IMR-90 (cell line): ENCODE measurements at regions not wholly inside any gene's neighbourhood (a gene's known extent, or its start where the extent isn't known, plus 50 kb on each side); places are given as distances from the start of the nearest gene placed in this dataset.

Source experiments
- ATAC-seq: fragments of 200-7000 bp; cut with Tn5 transposase; 2 replicates; pipeline ENCODE4 v1.9.1; 2020; ENCODE audit warnings: low read depth, mild to moderate bottlenecking, moderate library complexity
- BruUV-seq: library from RNA; stranded (reverse); fragments of 400-500 nt; replicated peaks from 2 replicates; lab custom pipeline; 2021; lab: Mats Ljungman, UMichigan
- CTCF ChIA-PET: fragments of 300-600 bp; formaldehyde crosslinking; extraction: SDS; loops from one replicate; lab custom pipeline; 2021; ENCODE audit warnings: antibody characterized with exemption; lab: Yijun Ruan, JAX
- POLR2A ChIA-PET: fragments of 300-600 bp; sonication (Branson Sonifier 250); formaldehyde crosslinking; loops from one replicate; lab custom pipeline; 2022; ENCODE audit warnings: antibody characterized with exemption; ENCODE audit not compliant: unreplicated experiment; lab: Charles Lee
- DNase-seq: peaks from one replicate; pipeline ENCODE4 v3.0.0; 2013
- H2AFZ ChIP-seq: replicated peaks from 2 replicates; pipeline ENCODE3; 2013; ENCODE audit warnings: low read length, mild to moderate bottlenecking; ENCODE audit not compliant: poor library complexity
- H2AK5ac ChIP-seq: 2 replicates; pipeline ENCODE4 v1.6.1; 2013; ENCODE audit warnings: low read depth, low read length, inconsistent platforms
- H2AK9ac ChIP-seq: replicated peaks from 2 replicates; pipeline ENCODE3; 2013; ENCODE audit warnings: mild to moderate bottlenecking, low read depth, low read length, moderate library complexity; ENCODE audit not compliant: poor library complexity
- H2BK120ac ChIP-seq: 2 replicates; pipeline ENCODE4 v1.6.1; 2013; ENCODE audit warnings: low read depth, low read length, inconsistent platforms
- H2BK15ac ChIP-seq: 3 replicates; pipeline ENCODE4 v1.6.1; 2013; ENCODE audit warnings: low read depth, low read length, inconsistent platforms
- H2BK20ac ChIP-seq: 2 replicates; pipeline ENCODE4 v1.6.1; 2013; ENCODE audit warnings: low read depth, mild to moderate bottlenecking, inconsistent platforms, low read length, moderate library complexity
- H2BK5ac ChIP-seq: 2 replicates; pipeline ENCODE4 v1.6.1; 2013; ENCODE audit warnings: mild to moderate bottlenecking, low read depth, low read length, inconsistent platforms; ENCODE audit not compliant: poor library complexity, severe bottlenecking
- H3K14ac ChIP-seq: replicated peaks from 2 replicates; pipeline ENCODE4 v1.6.1; 2013; ENCODE audit warnings: low read depth, low read length, inconsistent platforms
- H3K18ac ChIP-seq: 2 replicates; pipeline ENCODE4 v1.6.1; 2013; ENCODE audit warnings: low read depth, low read length, control low read depth
- H3K23ac ChIP-seq: 2 replicates; pipeline ENCODE4 v1.6.1; 2013; ENCODE audit warnings: low read depth, low read length, inconsistent platforms
- H3K27ac ChIP-seq: 2 replicates; pipeline ENCODE4 v1.5.1; 2013; ENCODE audit warnings: mild to moderate bottlenecking, control low read depth, low read length; ENCODE audit not compliant: insufficient read depth
- H3K27me3 ChIP-seq: 2 replicates; pipeline ENCODE4 v1.6.1; 2013; ENCODE audit warnings: low read length; ENCODE audit not compliant: control insufficient read depth, insufficient read depth
- H3K36me3 ChIP-seq: 2 replicates; pipeline ENCODE4 v1.6.1; 2013; ENCODE audit warnings: low read length, mixed read lengths; ENCODE audit not compliant: control insufficient read depth, insufficient read depth
- H3K4ac ChIP-seq: 2 replicates; pipeline ENCODE4 v1.6.1; 2013; ENCODE audit warnings: low read depth, low read length, inconsistent platforms
- H3K4me1 ChIP-seq: 2 replicates; pipeline ENCODE4 v1.6.1; 2013; ENCODE audit warnings: low read length, mixed read lengths; ENCODE audit not compliant: control insufficient read depth, insufficient read depth
- H3K4me2 ChIP-seq: 2 replicates; pipeline ENCODE4 v1.6.1; 2013; ENCODE audit warnings: low read depth, mild to moderate bottlenecking, control low read depth, low read length, moderate library complexity
- H3K4me3 ChIP-seq: 2 replicates; pipeline ENCODE4 v1.5.1; 2013; ENCODE audit warnings: low read depth, mild to moderate bottlenecking, control low read depth, low read length, moderate library complexity; ENCODE audit not compliant: insufficient read depth
- H3K56ac ChIP-seq: 2 replicates; pipeline ENCODE4 v1.6.1; 2013; ENCODE audit warnings: low read length, inconsistent platforms; ENCODE audit not compliant: insufficient read depth; ENCODE audit errors: extremely low read depth
- H3K79me1 ChIP-seq, 2 experiments: 2 replicates each; pipeline ENCODE4 v1.6.1; 2013; ENCODE audit warnings: low read length in 2 of 2, inconsistent platforms in 1 of 2, low read depth in 1 of 2
- H3K9ac ChIP-seq: 2 replicates; pipeline ENCODE4 v1.6.1; 2013; ENCODE audit warnings: low read depth, low read length, control low read depth
- H3K9me1 ChIP-seq: 2 replicates; pipeline ENCODE4 v1.6.1; 2013; ENCODE audit warnings: low read length, inconsistent platforms; ENCODE audit not compliant: insufficient read depth
- H3K9me3 ChIP-seq: 2 replicates; pipeline ENCODE4 v1.6.1; 2013; ENCODE audit warnings: low read length; ENCODE audit not compliant: control insufficient read depth, insufficient read depth
- H4K20me1 ChIP-seq: 2 replicates; pipeline ENCODE4 v1.6.1; 2013; ENCODE audit warnings: low read length, inconsistent platforms; ENCODE audit not compliant: insufficient read depth
- H4K5ac ChIP-seq: 2 replicates; pipeline ENCODE4 v1.6.1; 2013; ENCODE audit warnings: mild to moderate bottlenecking, low read depth, low read length, control low read depth
- H4K8ac ChIP-seq, 2 experiments: 2 replicates each; pipeline ENCODE4 v1.6.1; 2013; ENCODE audit warnings: low read depth in 2 of 2, low read length in 2 of 2, control low read depth in 1 of 2, inconsistent platforms in 1 of 2
- H4K91ac ChIP-seq: 2 replicates; pipeline ENCODE4 v1.6.1; 2013; ENCODE audit warnings: low read depth, low read length, inconsistent platforms; ENCODE audit not compliant: insufficient read depth
- CHD1 ChIP-seq: IDR thresholded peaks from 2 replicates; pipeline ENCODE4 v1.6.1; 2012; ENCODE audit warnings: low read depth, low read length, improper control_type of control experiment
- FOS ChIP-seq: fragments of 150-350 bp; IDR thresholded peaks from 2 replicates; pipeline ENCODE4 v1.6.1; 2016; ENCODE audit warnings: low read depth, low read length
- MAFK ChIP-seq: IDR thresholded peaks from 2 replicates; pipeline ENCODE4 v1.6.1; 2012; ENCODE audit warnings: low read depth, low read length, improper control_type of control experiment
- MAZ ChIP-seq: IDR thresholded peaks from 2 replicates; pipeline ENCODE4 v1.6.1; 2012; ENCODE audit warnings: low read depth, mild to moderate bottlenecking, low read length, improper control_type of control experiment, moderate library complexity, borderline replicate concordance
- MXI1 ChIP-seq: IDR thresholded peaks from 2 replicates; pipeline ENCODE4 v1.6.1; 2012; ENCODE audit warnings: low read depth, mild to moderate bottlenecking, low read length, moderate library complexity, borderline replicate concordance
- NFE2L2 ChIP-seq: fragments of 150-350 bp; IDR thresholded peaks from 2 replicates; pipeline ENCODE4 v1.6.1; 2016; ENCODE audit warnings: low read depth, mild to moderate bottlenecking, low read length
- POLR2A ChIP-seq: IDR thresholded peaks from 2 replicates; pipeline ENCODE4 v1.6.1; 2012; ENCODE audit warnings: mild to moderate bottlenecking, low read depth, low read length
- RAD21 ChIP-seq: IDR thresholded peaks from 2 replicates; pipeline ENCODE4 v1.6.1; 2012; ENCODE audit warnings: low read length, improper control_type of control experiment
- RCOR1 ChIP-seq: IDR thresholded peaks from 2 replicates; pipeline ENCODE4 v1.6.1; 2012; ENCODE audit warnings: mild to moderate bottlenecking, low read length, improper control_type of control experiment; ENCODE audit not compliant: insufficient replicate concordance
- RFX5 ChIP-seq: IDR thresholded peaks from 2 replicates; pipeline ENCODE4 v1.8.0; 2012; ENCODE audit warnings: low read depth, mild to moderate bottlenecking, low read length, moderate library complexity
- USF2 ChIP-seq: fragments of 150-350 bp; IDR thresholded peaks from 2 replicates; pipeline ENCODE4 v1.6.1; 2017; ENCODE audit warnings: mild to moderate bottlenecking, antibody characterized with exemption, low read length, low read depth
- WGBS, 2 experiments: methylation state at CpG; one replicate each; pipeline versions ENCODE4 v1.1.5 to v1.1.7; 2013; ENCODE audit warnings: missing lambda C conversion rate in 2 of 2; ENCODE audit not compliant: insufficient read length in 1 of 2; ENCODE audit errors: extremely low coverage in 2 of 2; 5-methylcytosine and 5-hydroxymethylcytosine counted together
- dilution Hi-C: fragments of 300-500 bp; cut with HindIII; formaldehyde crosslinking; loops from one replicate; pipeline ENCODE4 v1.14.3; 2018; ENCODE audit warnings: low sequenced_read_pairs; ENCODE audit not compliant: unreplicated experiment
- in situ Hi-C: fragments of 300-500 bp; cut with MboI; formaldehyde crosslinking; loops from 3 replicates; pipeline ENCODE4 v1.14.3; 2019; ENCODE audit warnings: low sequenced_read_pairs, inconsistent platforms, mixed read lengths
- intact Hi-C: fragments of 100-400 bp; cut with micrococcal nuclease; formaldehyde crosslinking; loops from 2 replicates; pipeline ENCODE4 v1.10.0; 2022
- TF ChIP-seq, protein P1 (sequence below): fragments of 150-350 bp; IDR thresholded peaks from 2 replicates; pipeline ENCODE4 v1.6.1; 2016; ENCODE audit warnings: low read depth, mild to moderate bottlenecking, low read length, moderate library complexity, borderline replicate concordance
- TF ChIP-seq, protein P2 (sequence below): conservative IDR thresholded peaks from 2 replicates; pipeline ENCODE4 v1.5.1; 2012; ENCODE audit warnings: mild to moderate bottlenecking, low read depth, low read length, improper control_type of control experiment

- Histone ChIP-seq H3K79me1 (no peaks in the 10 kb centered on the region), H3K23ac (no peak overlapping the region), H2BK15ac (no peak overlapping the region), H3K4me2 (no peak overlapping the region), H3K14ac (no peak overlapping the region), H2BK120ac (no peak overlapping the region), H4K8ac (no peak overlapping the region), H2AFZ (no peak overlapping the region), H2BK5ac (no peak overlapping the region), H2AK9ac (no peak overlapping the region), H3K27ac (no peak overlapping the region), H3K4me1 (no peaks in the 10 kb centered on the region), H3K9ac (no peak overlapping the region), H3K56ac (no peak overlapping the region), H3K27me3 (no peaks in the 10 kb centered on the region; the same call in 1 of the 2 replicates), H4K91ac (no peak overlapping the region), H4K5ac (no peak overlapping the region), H3K9me1 (no peaks in the 10 kb centered on the region), H2BK20ac (no peak overlapping the region), H3K4me3 (no peak overlapping the region), H3K18ac (no peak overlapping the region), H3K9me3 (no peaks in the 10 kb centered on the region), H3K36me3 (no peaks in the 10 kb centered on the region), H4K20me1 (no peaks in the 10 kb centered on the region), H3K4ac (no peak overlapping the region), H2AK5ac (no peak overlapping the region)
- CTCF ChIA-PET = no interaction called here
- dilution Hi-C loops = no loop called here
- no peak for TF ChIP-seq FOS
- no peak for TF ChIP-seq RCOR1
- no peak for TF ChIP-seq CHD1
- no peak for TF ChIP-seq NFE2L2
- TF ChIP-seq USF2 = no peak
- TF ChIP-seq RAD21 = no peak
- TF ChIP-seq, protein P1, sequence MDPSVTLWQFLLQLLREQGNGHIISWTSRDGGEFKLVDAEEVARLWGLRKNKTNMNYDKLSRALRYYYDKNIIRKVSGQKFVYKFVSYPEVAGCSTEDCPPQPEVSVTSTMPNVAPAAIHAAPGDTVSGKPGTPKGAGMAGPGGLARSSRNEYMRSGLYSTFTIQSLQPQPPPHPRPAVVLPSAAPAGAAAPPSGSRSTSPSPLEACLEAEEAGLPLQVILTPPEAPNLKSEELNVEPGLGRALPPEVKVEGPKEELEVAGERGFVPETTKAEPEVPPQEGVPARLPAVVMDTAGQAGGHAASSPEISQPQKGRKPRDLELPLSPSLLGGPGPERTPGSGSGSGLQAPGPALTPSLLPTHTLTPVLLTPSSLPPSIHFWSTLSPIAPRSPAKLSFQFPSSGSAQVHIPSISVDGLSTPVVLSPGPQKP = no peak
- TF ChIP-seq MAZ = no peak
- no peak for TF ChIP-seq MXI1
- TF ChIP-seq RFX5 = no peak
- TF ChIP-seq MAFK = no peak
- no peak for TF ChIP-seq POLR2A
- TF ChIP-seq, protein P2, sequence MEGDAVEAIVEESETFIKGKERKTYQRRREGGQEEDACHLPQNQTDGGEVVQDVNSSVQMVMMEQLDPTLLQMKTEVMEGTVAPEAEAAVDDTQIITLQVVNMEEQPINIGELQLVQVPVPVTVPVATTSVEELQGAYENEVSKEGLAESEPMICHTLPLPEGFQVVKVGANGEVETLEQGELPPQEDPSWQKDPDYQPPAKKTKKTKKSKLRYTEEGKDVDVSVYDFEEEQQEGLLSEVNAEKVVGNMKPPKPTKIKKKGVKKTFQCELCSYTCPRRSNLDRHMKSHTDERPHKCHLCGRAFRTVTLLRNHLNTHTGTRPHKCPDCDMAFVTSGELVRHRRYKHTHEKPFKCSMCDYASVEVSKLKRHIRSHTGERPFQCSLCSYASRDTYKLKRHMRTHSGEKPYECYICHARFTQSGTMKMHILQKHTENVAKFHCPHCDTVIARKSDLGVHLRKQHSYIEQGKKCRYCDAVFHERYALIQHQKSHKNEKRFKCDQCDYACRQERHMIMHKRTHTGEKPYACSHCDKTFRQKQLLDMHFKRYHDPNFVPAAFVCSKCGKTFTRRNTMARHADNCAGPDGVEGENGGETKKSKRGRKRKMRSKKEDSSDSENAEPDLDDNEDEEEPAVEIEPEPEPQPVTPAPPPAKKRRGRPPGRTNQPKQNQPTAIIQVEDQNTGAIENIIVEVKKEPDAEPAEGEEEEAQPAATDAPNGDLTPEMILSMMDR = no peak
- in situ Hi-C loops = no loop called here
- 89% methylated on average over 3 of the region's 8 CpGs; no CpG with 5 or more reads in 1 of the 2 experiments for WGBS, 2 experiments
- DNase-seq (no peak), ATAC-seq (no peak)
- BruUV-seq = no TSS peak
- POLR2A ChIA-PET = no interaction called here
- intact Hi-C loops = no loop called here
Measured at GRCh38 chr10:7482992-7483391, 72.2 kb upstream of the SFMBT2 start.
